B cell (primary cell): ENCODE measurements at regions not wholly inside any gene's neighbourhood (a gene's known extent, or its start where the extent isn't known, plus 50 kb on each side); places are given as distances from the start of the nearest gene placed in this dataset.

Experiments
- ATAC-seq: fragments of 200-7000 bp; cut with Tn5 transposase; one replicate; pipeline ENCODE4 v1.10.0; 2021; ENCODE audit warnings: low read depth, mild to moderate bottlenecking, moderate number of reproducible peaks, moderate library complexity
- CTCF ChIA-PET: fragments of 350-600 bp; sonication (Branson Sonifier 250); formaldehyde crosslinking; loops from one replicate; lab custom pipeline; 2021; ENCODE audit warnings: antibody characterized with exemption, inconsistent platforms; lab: Charles Lee
- POLR2A ChIA-PET: fragments of 350-600 bp; sonication (Branson Sonifier 250); formaldehyde crosslinking; loops from one replicate; lab custom pipeline; 2021; ENCODE audit warnings: antibody characterized with exemption; lab: Charles Lee
- DNase-seq: peaks from one replicate; pipeline ENCODE4 v3.0.0; 2013
- H2AFZ ChIP-seq: 2 replicates; pipeline ENCODE4 v1.6.1; 2012; ENCODE audit warnings: mild to moderate bottlenecking, low read depth, low read length; ENCODE audit not compliant: insufficient read depth, poor library complexity, severe bottlenecking
- H3K27ac ChIP-seq, 2 donors: 1 replicate in 1 of 2; 2 replicates in 1 of 2; pipeline ENCODE4 v1.5.1; 2012 to 2013; ENCODE audit warnings: low read length in 2 of 2, mild to moderate bottlenecking in 2 of 2, moderate library complexity in 1 of 2
- H3K27me3 ChIP-seq, 4 experiments: fragments of 200-600 bp in 1 of 4; sonication (generic) in 1 of 4; replicated peaks in 1 of 4; 1 replicate in 2 of 4; 2 replicates in 2 of 4; pipeline versions ENCODE4 v1.6.1 to v1.7.0; 2013 to 2016; ENCODE audit warnings: low read length in 3 of 4, mild to moderate bottlenecking in 2 of 4, mixed read lengths in 1 of 4, moderate library complexity in 1 of 4; ENCODE audit not compliant: insufficient read depth in 4 of 4, control insufficient read depth in 3 of 4; ENCODE audit errors: control extremely low read depth in 1 of 4
- H3K36me3 ChIP-seq, 2 experiments: replicated peaks in 1 of 2; 1 replicate in 1 of 2; 2 replicates in 1 of 2; pipeline versions ENCODE4 v1.6.1 to v1.7.1; 2013; ENCODE audit warnings: low read length in 1 of 2; ENCODE audit not compliant: insufficient read depth in 2 of 2, control insufficient read depth in 1 of 2; ENCODE audit errors: control extremely low read depth in 1 of 2, extremely low read depth in 1 of 2
- H3K4me1 ChIP-seq, 2 donors: fragments of 200-600 bp in 1 of 2; sonication (generic) in 1 of 2; 1 replicate in 1 of 2; 2 replicates in 1 of 2; pipeline versions ENCODE4 v1.5.1 to v1.6.1; 2013 to 2017; ENCODE audit warnings: low read length in 2 of 2; ENCODE audit not compliant: control insufficient read depth in 2 of 2, insufficient read depth in 2 of 2
- H3K4me2 ChIP-seq: replicated peaks from 2 replicates; pipeline ENCODE3; 2012; ENCODE audit warnings: mild to moderate bottlenecking, low read depth, low read length; ENCODE audit not compliant: poor library complexity, severe bottlenecking
- H3K4me3 ChIP-seq, 5 experiments: fragments of 200-600 bp in 1 of 5; sonication (generic) in 1 of 5; 1 replicate in 3 of 5; 2 replicates in 2 of 5; pipeline versions ENCODE4 v1.5.1 to v1.7.0; 2011 to 2016; ENCODE audit warnings: low read length in 4 of 5, mild to moderate bottlenecking in 4 of 5, low read depth in 2 of 5, control low read depth in 1 of 5, moderate library complexity in 1 of 5; ENCODE audit not compliant: insufficient read depth in 1 of 5; ENCODE audit errors: control extremely low read depth in 1 of 5, extremely low read depth in 1 of 5
- H3K79me2 ChIP-seq: fragments of 200-600 bp; sonication (generic); one replicate; pipeline ENCODE4 v1.6.0; 2016; ENCODE audit warnings: low read length; ENCODE audit not compliant: control insufficient read depth, insufficient read depth
- H3K9ac ChIP-seq: fragments of 200-600 bp; sonication (generic); 2 replicates; pipeline ENCODE4 v1.6.1; 2017; ENCODE audit warnings: mild to moderate bottlenecking, low read length, moderate library complexity
- H3K9me3 ChIP-seq, 3 donors: one replicate each; pipeline versions ENCODE4 v1.6.1 to v1.7.1; 2013; ENCODE audit warnings: low read length in 2 of 3; ENCODE audit not compliant: control insufficient read depth in 2 of 3, insufficient read depth in 1 of 3; ENCODE audit errors: control extremely low read depth in 1 of 3
- H4K20me1 ChIP-seq: 2 replicates; pipeline ENCODE4 v1.6.0; 2012; ENCODE audit warnings: mild to moderate bottlenecking, low read length; ENCODE audit not compliant: insufficient read depth, control insufficient read depth, poor library complexity, severe bottlenecking
- H3K27ac Mint-ChIP-seq: one replicate; pipeline ENCODE4 v1.8.0; 2021; ENCODE audit warnings: mixed read lengths
- H3K27me3 Mint-ChIP-seq: one replicate; pipeline ENCODE4 v1.8.0; 2021; ENCODE audit warnings: mixed read lengths
- H3K4me1 Mint-ChIP-seq: one replicate; pipeline ENCODE4 v1.8.0; 2021; ENCODE audit warnings: mixed read lengths
- H3K4me3 Mint-ChIP-seq: one replicate; pipeline ENCODE4 v1.8.0; 2021; ENCODE audit warnings: mixed read lengths
- H3K9me3 Mint-ChIP-seq: one replicate; pipeline ENCODE4 v1.8.0; 2022; ENCODE audit warnings: mixed read lengths; ENCODE audit not compliant: insufficient read depth
- EZH2 ChIP-seq: IDR thresholded peaks from 2 replicates; pipeline ENCODE4 v1.6.1; 2012; ENCODE audit warnings: borderline replicate concordance, low read depth, mild to moderate bottlenecking, moderate library complexity, low read length; ENCODE audit not compliant: insufficient read depth, poor library complexity, severe bottlenecking
- WGBS: methylation state at CpG from one replicate; pipeline ENCODE4 v1.1.5; 2013; ENCODE audit warnings: missing lambda C conversion rate; ENCODE audit not compliant: insufficient coverage; 5-methylcytosine and 5-hydroxymethylcytosine counted together
- intact Hi-C: fragments of 100-400 bp; cut with micrococcal nuclease; formaldehyde crosslinking; loops from one replicate; pipeline ENCODE4 v1.10.0; 2022
- TF ChIP-seq, protein P1 (sequence below): fragments of 200-600 bp; IDR thresholded peaks from one replicate; pipeline ENCODE4 v1.8.0; 2022; ENCODE audit warnings: antibody characterized with exemption, mild to moderate bottlenecking

DNA sequence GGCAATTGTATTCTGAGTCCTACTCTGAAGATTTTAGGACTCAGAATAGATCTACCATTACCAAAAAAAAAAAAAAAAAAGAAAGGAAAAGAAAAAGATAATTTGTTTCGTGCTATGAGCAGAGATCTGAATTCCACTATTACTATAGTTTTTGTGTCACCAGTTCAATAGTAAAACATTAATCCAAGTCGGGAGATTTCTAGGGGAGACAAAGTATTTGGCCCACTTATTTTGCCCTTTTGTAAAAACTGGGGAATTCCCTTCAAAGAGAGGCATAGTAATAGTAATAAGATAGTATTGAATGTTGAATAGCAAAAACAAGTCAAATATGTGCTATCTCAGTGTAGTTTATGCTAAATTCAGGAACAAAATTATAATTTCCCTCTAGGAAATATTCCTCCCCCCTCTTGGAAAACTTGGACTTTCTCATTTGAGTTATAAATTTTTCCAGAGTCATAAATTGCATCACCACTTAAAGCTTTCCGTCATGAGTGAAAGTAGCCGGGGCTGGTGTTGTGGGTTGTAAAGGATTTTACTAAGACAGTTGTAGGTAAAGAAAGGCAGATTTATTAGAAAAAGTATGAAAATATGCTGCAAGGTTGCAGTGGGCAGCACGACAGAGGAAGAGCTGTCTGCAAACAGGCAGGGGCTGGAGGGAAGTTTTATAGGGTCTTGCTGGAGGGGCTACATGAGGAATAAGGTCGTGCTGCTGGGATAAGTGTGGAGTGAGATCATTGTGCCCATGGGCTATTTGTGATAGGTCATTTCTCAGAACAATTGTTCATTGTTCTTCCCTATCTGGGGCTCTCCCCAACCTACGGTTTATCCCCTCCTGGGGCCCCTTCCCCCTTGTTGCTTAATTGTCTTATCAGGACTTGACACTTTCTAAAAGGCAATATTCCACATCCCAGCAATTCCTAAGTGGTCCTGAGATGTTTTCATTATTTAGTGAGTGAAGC lies 1009.9 kb downstream of the PLA2G4A start:
- no peak for ATAC-seq
- ChIA-PET POLR2A (no interaction called here), CTCF (no interaction called here)
- WGBS = 80% methylated on average over 2 of the region's 7 CpGs
- TF ChIP-seq, protein P1, sequence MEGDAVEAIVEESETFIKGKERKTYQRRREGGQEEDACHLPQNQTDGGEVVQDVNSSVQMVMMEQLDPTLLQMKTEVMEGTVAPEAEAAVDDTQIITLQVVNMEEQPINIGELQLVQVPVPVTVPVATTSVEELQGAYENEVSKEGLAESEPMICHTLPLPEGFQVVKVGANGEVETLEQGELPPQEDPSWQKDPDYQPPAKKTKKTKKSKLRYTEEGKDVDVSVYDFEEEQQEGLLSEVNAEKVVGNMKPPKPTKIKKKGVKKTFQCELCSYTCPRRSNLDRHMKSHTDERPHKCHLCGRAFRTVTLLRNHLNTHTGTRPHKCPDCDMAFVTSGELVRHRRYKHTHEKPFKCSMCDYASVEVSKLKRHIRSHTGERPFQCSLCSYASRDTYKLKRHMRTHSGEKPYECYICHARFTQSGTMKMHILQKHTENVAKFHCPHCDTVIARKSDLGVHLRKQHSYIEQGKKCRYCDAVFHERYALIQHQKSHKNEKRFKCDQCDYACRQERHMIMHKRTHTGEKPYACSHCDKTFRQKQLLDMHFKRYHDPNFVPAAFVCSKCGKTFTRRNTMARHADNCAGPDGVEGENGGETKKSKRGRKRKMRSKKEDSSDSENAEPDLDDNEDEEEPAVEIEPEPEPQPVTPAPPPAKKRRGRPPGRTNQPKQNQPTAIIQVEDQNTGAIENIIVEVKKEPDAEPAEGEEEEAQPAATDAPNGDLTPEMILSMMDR = no peak
- TF ChIP-seq EZH2 = no peak
- no peaks in the 10 kb centered on the region for H3K4me1 ChIP-seq
- intact Hi-C loops = no loop called here
- no peaks in the 10 kb centered on the region for H3K79me2 ChIP-seq
- Mint-ChIP-seq H3K27ac (no peak overlapping the region), H3K27me3 (no peaks in the 10 kb centered on the region), H3K4me3 (no peak overlapping the region), H3K9me3 (peaks cover 4% of the 10 kb centered on the region), H3K4me1 (no peaks in the 10 kb centered on the region)
- H3K36me3 ChIP-seq = no peaks in the 10 kb centered on the region
- no peak overlapping the region for H3K4me2 ChIP-seq
- no peaks in the 10 kb centered on the region for H3K27me3 ChIP-seq
- H3K4me3 ChIP-seq = no peak overlapping the region
- no peak overlapping the region for H3K9ac ChIP-seq
- H3K27ac ChIP-seq = no peak overlapping the region
- H2AFZ ChIP-seq = no peak overlapping the region
- no peaks in the 10 kb centered on the region for H4K20me1 ChIP-seq
- H3K9me3 ChIP-seq = peaks cover 0 to 9% (median 0%) of the 10 kb centered on the region in 3 donors
- no peak for DNase-seq

DNA sequence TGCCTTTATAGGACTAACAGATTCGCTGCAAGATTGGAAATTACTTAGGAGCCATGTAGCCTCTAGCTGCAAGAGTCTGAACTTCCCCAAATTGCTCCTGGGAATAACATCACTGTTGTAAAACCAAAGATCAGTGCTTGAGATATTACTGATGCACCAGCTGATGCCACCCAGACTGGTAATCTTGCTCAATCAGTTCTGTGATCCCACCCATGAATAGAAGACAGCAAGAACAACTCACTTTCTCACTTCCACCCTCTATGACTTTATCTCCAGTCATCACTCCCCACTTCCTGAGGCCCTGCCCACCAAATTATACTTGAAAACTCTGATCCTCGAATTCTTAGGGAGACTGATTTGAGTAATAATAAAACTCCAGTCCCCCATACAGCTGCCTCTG lies 1011.1 kb downstream of the PLA2G4A start:
- TF ChIP-seq EZH2 = no peak
- TF ChIP-seq, protein P1 = no peak
- 80% methylated on average over 1 of the region's 2 CpGs for WGBS
- H4K20me1 ChIP-seq = no peaks in the 10 kb centered on the region

More for the DNA sequence above, 1011.1 kb downstream of the PLA2G4A start:
- Histone ChIP-seq H3K9me3 (peaks cover 0 to 9% (median 0%) of the 10 kb centered on the region in 3 donors), H3K4me2 (no peak overlapping the region), H3K4me3 (no peak overlapping the region), H3K4me1 (no peaks in the 10 kb centered on the region), H3K36me3 (no peaks in the 10 kb centered on the region), H3K79me2 (no peaks in the 10 kb centered on the region), H3K9ac (no peak overlapping the region), H3K27me3 (no peaks in the 10 kb centered on the region), H3K27ac (no peak overlapping the region), H2AFZ (no peak overlapping the region)
- peaks cover 7% of the 10 kb centered on the region for H3K9me3 Mint-ChIP-seq
- intact Hi-C loops = no loop called here
- POLR2A ChIA-PET = no interaction called here
- no peak for DNase-seq
- H3K4me3 Mint-ChIP-seq = no peak overlapping the region
- H3K4me1 Mint-ChIP-seq = no peaks in the 10 kb centered on the region
- no peaks in the 10 kb centered on the region for H3K27me3 Mint-ChIP-seq
- H3K27ac Mint-ChIP-seq = no peak overlapping the region
- no peak for ATAC-seq
- CTCF ChIA-PET = no interaction called here
